ENCODE measurements at regions not wholly inside any gene's neighbourhood (a gene's known extent, or its start where the extent isn't known, plus 50 kb on each side); places are given as distances from the start of the nearest gene placed in this dataset.
A peak's percentile ranks its signal among the peaks of the same experiment; 100 is the strongest.
"Not testable (repeated sequence)": the region's sequence is repeated elsewhere in the genome, so short reads cannot be mapped to it uniquely, and the experiment has no call there.

DNA sequence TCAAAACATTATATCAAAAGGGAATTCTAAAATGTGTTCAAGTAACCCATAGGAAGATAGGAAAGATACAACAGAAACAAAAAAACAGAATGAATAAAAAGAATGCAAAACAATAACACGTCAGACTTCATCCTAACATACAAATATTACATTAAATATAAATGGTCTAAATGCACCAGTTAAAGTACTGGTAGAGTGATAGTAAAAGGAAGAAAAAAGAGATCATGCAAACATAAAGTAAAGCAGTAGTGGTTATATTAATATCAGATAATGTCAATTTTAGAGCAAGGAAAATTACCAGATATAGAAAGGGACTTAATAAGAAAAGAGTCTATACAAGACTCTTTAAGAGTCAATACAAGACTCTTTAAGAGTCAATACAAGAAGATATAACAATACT, 755.7 kb downstream of the MCTP2 start:
- DNase-seq = no peak

DNA sequence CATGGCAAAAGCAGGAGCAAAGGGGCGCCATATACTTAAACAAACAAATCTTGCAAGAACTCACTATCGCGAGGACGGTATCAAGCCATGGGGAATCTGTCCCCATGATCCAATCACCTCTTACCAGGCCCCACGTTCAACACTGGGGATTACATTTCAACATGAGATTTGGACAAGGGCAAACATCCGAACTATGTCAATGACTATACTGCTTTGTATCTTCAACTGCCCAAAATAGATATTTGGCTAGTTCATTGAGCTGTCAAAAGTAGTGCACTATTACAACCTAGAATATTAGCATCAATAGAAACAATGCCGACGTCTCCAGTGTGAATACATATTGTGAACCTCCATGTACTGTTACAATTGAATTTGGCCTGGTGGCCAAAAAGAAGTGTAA, 760.4 kb downstream of the MCTP2 start:
- no peak for DNase-seq

DNA sequence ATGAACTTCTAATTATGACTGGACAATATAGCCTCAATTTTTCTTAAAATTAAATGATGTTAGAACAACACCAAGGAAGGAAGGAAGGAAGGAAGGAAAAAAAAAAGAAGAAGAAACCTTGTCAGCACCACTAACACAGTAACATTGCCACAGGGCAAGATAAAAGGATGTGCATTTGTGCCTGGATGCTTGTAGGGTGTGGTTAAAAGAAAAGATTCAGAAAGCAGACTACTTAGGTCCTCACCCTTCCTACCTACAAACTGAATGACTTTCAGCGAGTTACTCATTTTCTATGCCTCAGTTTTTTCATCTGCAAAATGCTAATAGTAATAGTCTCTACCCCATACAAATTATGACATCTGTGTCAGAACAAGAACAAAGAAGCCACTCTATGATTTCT, 778.3 kb downstream of the MCTP2 start:
- DNase-seq = no peak

DNA sequence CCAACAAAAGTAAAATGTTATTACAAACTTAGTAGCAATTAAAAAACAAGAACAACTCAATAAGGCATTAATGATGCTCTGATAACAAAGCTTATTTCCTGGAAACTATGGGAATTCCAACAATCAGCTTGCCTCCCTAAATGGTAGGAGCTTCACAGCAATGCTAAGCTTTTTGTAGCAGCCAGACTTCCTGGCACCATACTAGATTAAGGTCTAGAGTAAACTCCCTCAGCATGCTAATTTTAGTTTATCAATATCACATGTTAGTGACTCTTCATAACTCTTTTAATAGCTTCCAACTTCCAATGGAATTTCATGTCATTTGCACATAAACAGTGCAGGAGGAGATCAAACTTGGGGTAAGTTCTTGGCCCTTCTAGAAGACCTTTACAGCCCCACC, 782.0 kb downstream of the MCTP2 start:
- DNase-seq = no peak

DNA sequence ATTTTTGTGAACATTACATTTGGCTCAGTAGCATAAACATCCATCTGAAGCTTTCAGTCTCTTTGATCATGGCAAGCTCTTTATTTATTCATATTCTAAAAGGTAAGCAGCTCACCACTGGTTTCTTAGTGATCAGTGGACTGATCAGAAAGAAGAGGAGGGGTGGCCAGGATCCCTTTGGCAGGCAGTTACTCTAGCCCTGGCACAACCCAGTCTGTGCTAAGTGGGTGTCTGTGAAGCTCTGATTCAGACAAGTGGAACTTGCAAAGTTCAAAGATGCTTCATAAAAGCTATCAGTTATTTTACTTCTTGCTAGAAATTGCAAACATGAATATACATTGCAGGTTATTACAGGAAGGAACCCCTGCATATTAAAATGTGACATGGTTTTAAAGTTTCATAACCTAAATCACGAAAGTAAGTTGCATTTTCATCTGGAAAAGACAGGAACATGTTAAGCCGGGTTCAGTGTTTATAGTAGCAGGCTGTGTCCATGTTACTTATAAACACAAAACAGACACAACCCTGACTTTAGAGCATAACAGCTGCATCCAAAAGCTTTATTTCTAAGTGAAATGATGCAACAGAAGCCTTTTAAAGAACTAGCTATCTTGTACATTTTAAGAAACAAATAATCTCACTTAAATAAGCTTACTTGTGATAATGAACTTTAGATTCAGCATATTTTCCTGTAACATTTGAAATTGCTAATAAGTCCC, 785.3 kb downstream of the MCTP2 start:
- no peak for DNase-seq

DNA sequence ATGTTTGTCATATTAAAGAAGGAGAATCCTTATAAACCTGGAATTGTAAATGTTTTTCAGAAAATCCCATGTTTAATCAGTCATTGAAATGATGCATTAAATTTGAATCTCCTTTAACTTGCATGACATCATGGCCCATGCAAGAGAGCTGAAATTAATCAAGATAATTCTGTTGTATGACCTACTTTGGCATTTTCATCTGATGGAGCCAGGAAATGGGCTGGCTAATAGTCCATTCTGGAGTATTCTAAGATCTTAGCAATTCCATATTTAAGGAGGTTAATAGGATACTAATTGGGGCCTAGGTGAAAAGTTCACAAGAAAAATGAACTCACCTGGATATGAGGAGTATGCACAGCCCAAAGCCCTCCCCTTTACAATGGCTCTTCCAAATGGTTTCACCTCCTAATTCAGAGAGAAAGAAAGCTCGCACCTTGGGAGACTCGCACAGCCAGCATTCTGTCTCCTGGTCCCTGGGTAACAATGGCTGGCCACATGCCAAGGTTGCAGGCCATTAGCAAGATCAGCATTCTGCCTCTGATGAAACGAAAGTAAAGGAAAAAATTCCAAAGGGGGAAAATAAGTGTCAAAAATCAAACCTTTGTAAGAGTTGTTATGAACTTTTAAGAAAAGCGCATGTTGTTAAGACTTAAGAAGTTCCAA, 786.4 kb downstream of the MCTP2 start:
- peak in 11 of 51 donors; percentile 0 to 22 (median 2) for DNase-seq

DNA sequence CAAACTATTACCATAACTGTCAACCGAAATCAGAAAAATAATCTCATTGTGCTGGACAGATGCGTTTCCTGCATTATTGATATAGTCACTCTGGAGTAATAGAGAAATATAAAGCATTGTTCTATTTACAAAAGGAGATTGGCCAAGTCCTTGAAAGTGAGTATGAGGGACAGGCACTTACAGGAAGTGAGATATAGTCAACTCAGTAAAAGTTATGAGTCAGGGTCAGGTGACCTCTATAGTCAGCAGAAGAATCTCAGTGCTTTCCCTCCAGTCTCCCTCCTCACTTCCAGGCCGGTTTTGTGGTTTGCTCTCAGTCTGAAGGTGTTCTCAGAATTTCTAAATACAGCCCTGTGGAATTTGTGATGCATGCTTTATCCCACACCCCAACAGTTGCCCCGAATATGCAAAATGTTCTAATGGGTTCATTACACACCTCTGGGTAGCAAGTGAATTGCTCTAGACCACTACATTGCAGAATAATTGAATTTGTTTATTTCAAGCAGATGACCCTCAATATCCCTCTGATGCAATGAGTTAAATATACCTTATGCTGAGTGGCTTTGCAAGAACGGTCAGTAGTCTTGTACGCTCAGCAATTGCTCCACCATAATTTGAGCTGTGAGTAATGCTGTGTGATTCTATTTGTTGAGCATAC, 787.7 kb downstream of the MCTP2 start:
- no peak for DNase-seq

DNA sequence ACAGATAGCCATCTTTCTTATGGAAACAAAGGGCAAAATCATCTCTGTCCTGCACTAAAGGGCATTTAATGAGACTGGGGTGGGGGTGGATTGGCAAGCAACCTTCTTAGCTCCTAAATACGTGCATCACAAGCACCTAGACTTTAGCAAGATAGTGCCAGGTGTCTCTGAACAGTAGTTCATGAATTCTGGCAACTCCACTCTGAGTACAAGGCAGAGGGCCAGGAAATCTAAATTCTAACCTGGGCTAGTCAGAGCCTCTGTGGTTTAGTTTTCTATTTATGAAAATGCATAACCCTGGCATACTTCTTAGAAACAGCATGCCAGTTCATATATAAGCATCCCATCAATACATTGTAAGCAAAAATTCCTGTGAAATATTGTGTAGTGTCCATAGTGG, 788.5 kb downstream of the MCTP2 start:
- no peak for DNase-seq

DNA sequence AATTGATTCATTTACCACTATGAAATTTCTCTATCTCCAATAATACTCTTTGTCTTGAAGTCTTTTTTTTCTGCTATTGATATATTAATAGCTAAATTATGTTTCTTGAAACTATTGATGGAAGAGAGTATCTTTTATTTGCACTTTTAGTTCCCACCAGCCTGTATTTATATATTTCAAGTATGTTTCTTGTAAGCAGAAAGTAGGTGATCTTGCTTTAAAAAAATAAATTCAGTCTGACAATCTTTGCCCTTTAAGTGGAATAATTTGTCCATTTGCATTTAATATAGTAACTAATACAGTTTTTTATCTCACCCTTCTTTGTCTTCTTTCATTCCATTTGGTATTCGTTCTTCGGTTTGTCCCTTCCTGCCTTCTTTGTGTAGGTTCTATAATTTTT, 790.5 kb downstream of the MCTP2 start:
- DNase-seq = no peak

DNA sequence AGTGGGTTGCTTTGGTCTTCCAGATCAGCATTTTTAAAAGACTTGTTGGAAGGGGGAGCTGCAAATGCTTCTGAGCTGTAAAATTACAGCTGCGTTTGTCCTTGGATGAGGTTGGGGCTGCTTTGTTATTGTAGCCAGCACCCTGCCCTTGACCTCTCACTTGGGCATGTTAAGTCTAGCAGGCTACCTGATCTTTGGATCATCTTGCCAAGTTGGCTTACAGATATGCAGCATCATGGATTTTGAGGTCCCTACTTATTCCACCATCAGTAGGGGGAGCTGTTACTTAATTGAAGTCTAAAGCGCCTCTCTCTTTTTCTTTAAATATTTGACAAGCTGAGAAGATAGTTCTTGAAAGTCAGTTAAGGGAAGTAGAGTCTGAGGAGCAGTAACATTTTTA, 793.0 kb downstream of the MCTP2 start:
- DNase-seq = no peak

DNA sequence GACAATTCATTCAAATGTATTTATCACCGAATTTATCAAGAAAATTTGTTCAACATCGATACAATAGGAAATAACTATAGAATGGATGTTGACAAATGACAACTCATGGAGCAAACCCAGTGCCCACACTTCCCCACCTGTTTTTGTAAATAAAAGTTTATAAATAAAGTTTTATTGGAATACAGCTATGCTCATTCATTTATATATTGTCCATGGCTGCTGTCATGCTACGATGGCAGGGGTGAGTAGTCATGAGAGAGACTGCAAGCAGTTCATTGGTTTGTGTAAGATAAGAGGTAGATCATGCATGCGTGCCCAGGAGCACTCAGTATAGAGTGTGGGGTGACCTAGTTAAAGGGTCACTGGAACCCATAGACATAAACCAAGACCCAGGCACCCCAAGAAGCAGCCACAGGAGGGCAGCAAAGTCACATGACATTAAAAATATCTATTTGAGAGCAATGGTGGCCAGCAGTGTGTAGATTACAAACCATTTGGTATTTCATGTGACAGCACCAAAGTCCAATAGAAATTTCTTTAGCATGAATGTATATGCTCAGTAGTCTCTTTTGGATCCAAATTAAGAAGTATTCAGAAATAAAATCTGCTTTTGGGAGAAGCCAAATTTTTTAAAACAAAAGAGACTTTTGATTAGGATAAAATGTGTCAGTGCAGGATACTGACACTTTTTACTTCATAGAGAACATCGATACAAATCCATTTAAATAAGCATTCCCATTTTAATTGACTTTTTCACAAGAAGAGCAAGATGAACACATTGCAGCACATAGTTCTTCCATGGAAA, 794.8 kb downstream of the MCTP2 start:
- DNase-seq = peak in 1 of 51 donors; percentile 0

DNA sequence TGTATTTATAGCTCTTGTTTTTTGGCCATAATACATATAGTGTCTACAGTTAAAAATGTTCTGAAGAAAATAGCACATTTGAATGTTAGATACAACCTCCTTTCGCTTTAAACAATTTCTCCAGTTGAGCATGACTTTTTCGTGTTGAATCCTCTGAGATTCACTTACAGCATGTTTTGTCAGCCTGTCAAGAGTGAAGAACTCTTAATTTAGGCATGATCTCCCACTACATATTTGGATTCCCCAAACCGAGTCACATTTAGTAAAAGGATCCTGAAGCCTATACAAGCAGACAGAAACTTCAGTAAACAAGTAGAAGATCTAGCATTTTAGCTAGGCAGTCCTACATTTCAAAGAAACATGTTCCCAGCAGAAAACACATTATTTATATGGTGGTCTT, 796.6 kb downstream of the MCTP2 start:
- DNase-seq = no peak

DNA sequence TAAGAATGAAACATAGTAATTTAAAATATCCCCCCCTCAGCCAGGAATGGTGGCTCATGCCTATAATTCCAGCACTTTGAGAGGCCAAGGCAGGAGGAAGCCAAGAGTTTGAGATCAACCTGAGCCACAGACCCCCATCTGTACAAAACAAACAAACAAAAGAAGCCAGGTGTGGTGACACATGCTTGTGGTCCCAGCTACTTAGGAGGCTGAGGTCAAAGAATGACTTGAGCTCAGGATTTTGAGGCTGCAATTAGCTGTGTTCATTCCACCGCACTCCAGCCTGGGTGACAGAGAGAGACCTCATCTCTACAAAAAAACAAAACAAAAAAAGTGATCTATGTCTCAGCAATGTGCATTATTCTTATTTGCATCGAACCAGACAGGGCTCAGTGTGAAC, 800.8 kb downstream of the MCTP2 start:
- no peak for DNase-seq

DNA sequence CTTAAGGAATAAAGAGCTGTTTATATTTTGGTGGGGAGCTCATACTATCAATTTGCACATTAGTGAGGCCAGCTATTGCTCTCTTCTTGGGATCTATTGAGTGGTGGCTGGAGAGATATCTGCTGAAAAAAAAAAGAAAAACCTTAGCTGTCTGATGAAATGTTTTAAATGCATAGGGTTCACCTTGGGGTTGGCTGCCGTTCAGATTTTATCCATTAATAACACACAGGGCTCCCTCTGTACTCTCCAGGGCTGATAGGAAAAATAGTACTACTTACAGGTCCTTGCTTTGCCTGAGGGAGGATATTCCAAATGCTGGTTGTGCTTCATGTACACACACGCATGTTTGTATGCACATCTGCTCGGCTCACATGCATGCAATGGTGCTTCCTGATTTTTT, 803.7 kb downstream of the MCTP2 start:
- DNase-seq = no peak

DNA sequence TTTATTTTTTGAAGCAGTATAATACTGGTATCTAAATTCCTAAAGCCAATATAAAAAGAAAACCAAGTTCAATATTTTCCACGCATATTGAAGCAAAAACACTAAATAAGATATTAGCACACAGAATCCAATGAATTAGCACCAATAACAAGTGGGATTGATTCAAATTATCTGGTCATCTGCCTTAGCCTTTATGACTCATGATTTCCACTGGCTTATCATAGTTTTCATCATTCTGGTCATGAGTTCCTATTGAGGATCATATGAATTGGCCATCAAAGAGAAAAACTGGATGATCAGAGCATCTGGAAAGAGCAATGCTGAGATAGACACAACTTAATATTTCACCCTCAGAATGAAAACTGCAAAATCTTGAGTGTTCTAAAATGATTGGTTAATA, 809.9 kb downstream of the MCTP2 start:
- DNase-seq = no peak

DNA sequence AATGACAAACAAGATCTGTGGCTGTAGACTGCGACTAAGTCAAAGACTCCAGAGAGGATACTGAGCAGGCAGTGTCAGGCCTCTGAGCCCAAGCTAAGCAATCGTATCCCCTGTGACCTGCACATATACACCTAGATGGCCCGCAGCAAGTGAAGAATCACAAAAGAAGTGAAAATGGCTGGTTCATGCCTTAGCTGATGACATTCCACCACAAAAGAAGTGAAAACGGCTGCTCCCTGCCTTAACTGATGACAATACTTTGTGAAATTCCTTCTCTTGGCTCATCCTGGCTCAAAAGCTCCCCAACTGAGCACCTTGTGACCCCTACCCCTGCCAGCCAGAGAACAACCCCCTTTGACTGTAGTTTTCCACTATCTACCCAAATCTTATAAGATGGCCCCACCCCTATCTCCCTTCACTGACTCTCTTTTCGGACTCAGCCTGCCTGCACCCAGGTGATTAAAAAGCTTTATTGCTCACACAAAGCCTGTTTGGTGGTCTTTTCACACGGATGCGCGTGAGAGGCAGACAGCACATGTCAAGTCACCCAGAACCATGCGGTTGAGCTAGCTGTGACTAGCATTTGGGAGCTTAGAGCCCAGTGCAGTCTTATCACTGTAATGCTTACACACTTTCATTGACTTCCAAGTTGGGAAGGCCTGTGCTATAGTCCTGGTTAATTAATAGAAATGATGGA, 812.0 kb downstream of the MCTP2 start:
- not testable (repeated sequence) for DNase-seq

DNA sequence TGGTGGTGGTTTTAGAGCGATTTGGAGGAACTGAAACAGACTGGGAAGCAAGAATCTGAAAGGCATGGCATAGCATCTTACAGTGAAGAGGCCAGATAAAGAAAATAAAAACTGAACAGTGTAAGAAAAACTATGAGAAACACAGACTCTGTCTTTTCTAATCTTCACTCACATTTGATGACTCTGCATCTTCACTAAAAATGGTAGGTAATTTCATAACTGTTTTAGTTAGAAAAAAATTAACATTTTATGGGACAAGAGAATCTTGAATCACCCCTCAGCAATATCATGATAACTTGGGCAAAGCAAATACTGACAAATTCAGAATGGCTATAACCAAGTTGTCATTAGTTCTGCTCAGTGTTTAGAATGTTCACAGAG, 812.6 kb downstream of the MCTP2 start:
- DNase-seq = no peak

DNA sequence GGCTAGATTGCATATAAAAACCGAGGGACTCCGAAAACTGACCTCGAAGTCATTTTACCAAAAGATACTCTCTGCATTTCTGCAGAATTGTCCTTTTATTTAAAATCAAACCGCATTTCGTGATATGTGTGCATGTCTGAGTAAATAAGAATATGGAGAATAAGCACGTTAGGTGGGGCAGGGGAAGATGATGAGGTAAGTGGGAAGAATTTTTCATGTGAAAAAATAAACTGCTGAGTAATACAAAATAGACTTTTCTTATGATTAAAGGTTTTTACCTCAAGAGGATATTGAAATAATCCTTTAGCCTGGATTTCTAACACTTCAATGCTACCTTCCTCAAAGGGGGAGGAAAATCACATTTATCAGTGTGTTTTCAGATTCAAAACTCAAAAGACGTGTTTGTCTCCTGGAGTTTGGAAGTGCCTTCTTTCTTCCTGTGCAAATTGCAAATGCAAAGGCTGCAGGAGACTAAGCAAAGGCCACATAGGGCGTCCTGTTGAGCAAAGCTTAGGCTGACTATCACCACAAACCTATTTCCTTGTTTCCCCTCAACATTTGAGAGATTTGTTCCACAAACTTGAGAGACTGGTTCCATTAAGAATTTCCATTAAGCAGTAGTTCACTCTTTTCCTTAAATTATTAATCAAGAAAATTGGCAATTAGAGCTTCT, 813.5 kb downstream of the MCTP2 start:
- DNase-seq = no peak

DNA sequence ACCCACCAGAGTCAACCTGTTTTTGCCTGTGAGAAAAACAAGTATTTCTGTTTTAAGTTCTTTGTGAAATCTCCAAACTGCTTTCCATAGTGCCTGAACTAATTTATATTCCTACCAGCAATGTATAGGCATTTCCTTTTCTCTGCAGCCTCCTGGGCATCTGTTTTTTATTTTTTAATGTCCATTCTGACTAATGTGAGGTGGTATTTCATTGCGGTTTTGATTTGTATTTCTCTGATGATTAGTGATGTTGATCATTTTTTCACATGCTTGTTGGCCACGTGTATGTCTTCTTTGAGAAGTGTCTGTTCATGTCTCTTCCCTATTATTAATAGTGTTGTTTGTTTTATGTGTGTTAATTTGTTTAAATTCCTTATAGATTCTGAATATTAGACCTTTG, 820.5 kb downstream of the MCTP2 start:
- DNase-seq = no peak

DNA sequence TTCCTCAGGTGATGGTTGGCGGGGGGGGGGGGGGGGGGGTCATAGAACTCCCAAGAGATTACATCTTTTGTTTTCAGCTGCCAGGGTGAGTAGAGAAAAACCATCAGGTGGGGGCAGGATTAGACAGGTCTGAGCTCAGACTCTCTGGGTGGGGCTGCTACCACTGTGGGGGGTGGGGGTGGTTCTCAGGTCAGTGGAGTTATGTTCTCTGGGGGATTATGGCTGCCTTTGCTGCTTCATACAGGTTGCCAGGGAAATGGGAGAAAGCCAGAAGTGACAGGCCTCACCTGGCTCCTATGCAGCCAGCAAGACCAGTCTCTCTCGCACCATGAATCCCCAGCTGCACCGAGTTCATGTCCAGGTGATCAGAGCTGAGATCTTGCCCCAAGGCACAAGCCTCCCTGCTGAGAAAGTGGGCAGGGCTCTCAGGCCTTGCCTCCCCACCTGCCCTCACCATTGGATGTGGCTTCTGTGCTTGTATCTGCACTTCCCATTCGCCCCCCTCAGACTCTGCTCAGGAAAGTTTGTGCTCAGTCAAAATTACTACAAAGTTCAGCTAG, 828.1 kb downstream of the MCTP2 start:
- DNase-seq = no peak

Data from hypothalamus (tissue), 51 donors.